Stimulated activated CD8-positive, alpha-beta memory T cell treated with anti-CD3 and anti-CD28 coated beads, Interleukin-15, amount 100 ng/mL, for 4 hours (primary cell): ENCODE measurements at regions not wholly inside any gene's neighbourhood (a gene's known extent, or its start where the extent isn't known, plus 50 kb on each side); places are given as distances from the start of the nearest gene placed in this dataset.
"Not testable (repeated sequence)": the region's sequence is repeated elsewhere in the genome, so short reads cannot be mapped to it uniquely, and the experiment has no call there.

Source experiments
- DNase-seq, 2 donors: peaks; one replicate each; pipeline ENCODE4 v3.0.0-alpha.2; 2020; ENCODE audit warnings: low read depth in 2 of 2

DNA sequence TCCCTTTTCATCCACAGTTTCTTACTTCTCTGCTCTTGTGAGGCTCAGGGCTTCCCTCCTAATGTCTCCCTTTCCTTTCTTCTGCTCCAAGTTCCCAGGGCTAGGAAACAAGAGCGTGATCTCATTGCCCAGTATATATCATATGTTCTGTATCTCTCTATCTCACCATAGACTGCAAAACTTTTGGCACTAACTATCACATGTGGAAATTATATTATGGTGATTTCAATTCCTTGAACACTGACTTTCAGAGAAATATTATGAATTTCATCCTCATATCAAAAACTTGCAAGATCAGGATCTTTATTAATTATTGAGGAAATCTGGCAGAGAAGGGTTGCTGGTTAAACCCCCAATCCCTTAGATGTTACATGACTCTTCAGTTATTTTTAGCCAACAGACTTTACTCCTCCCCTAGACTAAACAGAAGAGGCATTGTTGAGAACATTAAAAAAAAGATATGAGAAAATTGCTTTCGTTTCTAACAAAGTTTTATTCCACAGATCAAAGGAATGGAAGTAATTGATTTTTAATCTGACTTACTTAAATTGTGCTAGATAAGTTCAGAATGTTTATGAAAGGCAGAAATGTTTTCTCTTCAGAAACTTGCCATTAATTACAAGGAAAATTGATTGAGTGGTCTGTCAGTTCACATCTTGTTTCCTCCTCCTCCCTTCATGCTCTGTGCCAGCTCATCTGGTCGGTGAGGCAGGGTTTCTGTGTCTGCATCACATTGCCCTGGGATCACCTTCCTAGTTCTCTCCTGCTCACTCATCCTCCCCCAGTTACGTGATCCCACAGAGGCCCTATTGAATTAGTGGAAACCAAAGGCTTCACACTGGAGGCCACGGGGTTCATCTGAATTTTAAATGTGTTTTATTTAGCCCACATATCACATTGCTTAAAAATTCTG lies 378.5 kb downstream of the LMO7 start:
- no peak for DNase-seq

DNA sequence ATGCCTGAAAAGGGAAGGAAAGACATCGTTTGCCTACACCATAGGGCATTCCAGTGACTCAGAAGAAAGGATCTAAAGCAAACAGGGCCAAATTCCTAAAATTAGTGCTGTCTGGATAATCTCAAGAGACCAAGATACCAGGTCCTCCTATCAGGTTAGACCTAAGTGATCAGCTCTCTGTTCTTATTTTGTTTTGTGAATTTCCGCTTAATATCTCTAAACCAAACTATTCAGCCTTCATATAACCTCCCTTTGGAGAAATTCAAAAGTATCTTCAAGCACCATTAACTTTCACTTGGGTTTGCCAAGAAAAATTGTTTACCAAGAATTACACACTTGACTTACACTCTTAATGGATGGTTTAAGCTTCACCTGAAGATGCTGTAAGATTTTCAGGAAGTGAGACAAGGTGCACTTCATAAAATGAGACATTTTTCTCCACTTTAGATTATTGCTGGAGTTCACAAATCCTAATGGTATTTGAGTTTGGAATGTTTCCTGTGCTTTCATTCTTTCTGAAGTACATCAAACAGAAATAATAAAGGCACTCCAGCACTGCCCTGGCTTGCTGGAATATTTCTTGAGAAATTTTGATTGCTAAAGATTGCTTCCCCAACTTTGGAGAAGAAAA lies 376.1 kb downstream of the LMO7 start:
- DNase-seq = no peak

GRCh38 chr13:76009267-76009890 lies 373.2 kb downstream of the LMO7 start:
- DNase-seq = no peak

- DNase-seq = no peak
These were observed 368.3 kb downstream of the LMO7 start for GRCh38 chr13:76004416-76004815.

GRCh38 chr13:76000131-76000530 lies 364.0 kb downstream of the LMO7 start:
- no peak for DNase-seq

GRCh38 chr13:75996582-75996981 lies 360.5 kb downstream of the LMO7 start:
- no peak for DNase-seq

DNA sequence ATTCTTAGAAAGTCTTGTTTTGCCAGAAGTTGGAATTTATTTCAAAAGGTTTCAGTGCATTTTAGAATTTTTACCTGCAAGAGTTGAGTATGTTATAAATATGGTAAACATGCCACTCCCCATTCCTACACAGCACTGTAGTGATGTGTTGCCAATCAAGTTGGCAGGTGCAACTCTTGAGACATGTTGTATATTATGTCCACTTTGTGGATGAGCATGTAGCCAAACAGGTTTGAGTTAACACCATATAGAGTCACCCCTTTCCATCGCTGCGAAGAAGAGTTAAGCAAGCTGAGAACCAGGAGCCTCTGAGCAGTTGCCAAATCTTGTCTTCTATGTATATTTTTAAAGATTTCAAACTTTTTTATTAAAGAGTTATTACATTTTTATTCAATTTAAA lies 359.8 kb downstream of the LMO7 start:
- no peak for DNase-seq

GRCh38 chr13:75993823-75994222 lies 357.7 kb downstream of the LMO7 start:
- no peak for DNase-seq

DNA sequence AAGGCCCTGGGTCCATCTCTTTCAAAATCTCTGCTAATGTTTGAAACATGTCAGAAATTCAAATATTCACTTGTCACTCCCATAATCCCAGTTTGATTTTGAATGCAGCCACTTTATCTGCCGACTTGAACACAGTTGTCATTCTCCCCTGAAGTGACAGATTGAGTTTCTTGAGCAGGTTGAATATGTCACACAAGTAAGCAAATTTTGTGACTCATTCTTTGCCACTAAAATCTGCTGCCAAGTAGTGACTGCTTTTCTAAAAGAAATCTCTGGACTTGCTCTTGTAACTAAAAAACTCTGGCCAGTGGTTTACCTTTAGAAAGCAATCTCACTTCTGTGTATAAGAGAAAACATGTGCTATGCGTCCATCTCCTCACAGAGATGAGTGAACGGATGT lies 357.1 kb downstream of the LMO7 start:
- DNase-seq = no peak

DNA sequence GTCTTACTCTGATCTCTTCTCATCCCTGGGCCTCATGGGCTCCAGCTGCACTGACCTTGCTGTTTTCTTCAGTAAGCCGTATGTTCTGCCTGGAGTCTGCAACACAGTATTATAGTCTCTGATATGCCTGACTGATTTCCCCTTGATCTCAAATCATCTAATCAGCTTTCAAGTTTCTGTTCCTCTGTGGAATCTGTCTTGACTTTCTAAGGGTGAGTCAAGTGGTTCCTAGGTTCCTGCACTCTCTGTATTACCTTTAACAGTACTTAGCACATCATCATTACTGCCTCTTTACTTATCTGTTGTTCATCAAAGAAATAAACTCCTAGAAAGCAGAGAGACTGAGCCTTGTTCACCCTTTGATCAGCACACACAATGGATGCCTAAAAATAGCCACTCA lies 350.7 kb downstream of the LMO7 start:
- DNase-seq = no peak

GRCh38 chr13:75985132-75985531 lies 349.0 kb downstream of the LMO7 start:
- no peak for DNase-seq

GRCh38 chr13:75978818-75979217 lies 342.7 kb downstream of the LMO7 start:
- no peak for DNase-seq

GRCh38 chr13:75968103-75968838 lies 332.1 kb downstream of the LMO7 start:
- no peak for DNase-seq

GRCh38 chr13:75963302-75963701 lies 327.2 kb downstream of the LMO7 start:
- no peak for DNase-seq

DNA sequence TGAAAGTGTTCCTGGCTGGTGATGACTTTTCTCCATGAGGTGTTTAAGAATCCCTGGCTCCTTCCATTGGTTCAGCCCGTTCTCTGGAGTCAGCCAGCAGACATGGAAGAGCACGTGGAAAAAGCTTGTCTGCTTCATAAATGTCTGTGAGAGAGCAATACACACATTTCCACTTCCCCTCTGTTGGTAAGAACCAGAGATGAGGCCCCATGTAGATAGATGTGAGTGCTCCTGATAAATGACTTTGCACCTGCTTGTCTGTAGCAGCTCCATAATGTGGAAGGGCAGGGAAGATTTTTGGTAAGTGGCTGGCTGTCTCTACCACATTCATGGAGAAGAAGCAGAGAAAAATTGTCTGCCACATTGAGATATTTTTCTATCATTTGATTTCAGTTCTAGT lies 325.8 kb downstream of the LMO7 start:
- no peak for DNase-seq

- no peak for DNase-seq
These were observed 324.4 kb downstream of the LMO7 start for GRCh38 chr13:75960538-75960994.

DNA sequence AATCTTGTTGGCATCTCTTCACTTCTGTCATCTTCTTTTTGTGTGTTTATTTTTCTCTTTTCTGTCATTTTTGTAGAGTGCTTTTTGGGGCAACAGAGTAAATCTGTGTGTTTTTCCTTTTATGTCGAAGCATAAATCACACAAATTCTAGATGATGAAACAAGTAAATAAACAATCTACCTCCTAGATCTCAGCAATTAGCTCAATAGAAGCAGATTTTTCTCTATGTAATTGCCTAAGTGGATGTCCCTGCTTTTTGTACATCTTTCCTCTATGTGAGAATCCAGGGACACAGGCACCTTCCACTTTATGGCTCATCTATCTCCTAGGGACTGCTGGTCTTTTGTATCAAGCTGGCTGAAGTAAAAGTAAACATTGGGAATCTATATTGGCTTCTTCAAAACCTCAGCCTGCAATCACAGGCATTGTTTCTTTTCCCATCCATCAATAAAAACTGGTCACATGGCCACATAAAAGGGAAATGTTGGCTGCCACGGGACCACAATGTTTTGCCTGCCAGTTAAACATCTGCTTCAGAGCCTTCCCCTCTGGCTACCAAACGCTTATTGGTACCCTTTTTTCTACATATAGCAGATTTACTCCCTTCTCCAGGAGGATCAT lies 323.8 kb downstream of the LMO7 start:
- no peak for DNase-seq

GRCh38 chr13:75953589-75953988 lies 317.5 kb downstream of the LMO7 start:
- not testable (repeated sequence) for DNase-seq

DNA sequence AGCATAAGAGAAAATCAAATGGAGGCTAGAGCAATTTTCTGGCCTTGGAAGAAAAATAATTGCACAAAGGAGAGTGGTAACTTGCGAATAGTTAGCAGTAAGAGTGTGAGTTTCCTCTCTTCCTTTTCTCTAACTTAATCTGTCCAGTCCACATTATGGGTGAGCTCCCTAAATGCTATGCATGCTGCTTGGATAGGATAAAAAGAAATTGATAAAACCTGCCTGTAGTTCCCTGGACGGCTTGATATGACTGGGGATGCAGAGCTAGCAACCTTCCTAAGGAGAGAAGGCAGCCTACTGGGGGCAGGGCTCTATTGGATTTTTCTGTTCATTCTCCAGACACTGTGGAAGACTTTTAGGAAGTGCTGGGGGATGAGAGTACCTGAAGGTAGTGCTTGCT lies 311.3 kb downstream of the LMO7 start:
- DNase-seq = no peak

GRCh38 chr13:75946536-75947284 lies 310.6 kb downstream of the LMO7 start:
- no peak for DNase-seq
